Endodermal cell (in vitro differentiated cells): ENCODE measurements at regions not wholly inside any gene's neighbourhood (a gene's known extent, or its start where the extent isn't known, plus 50 kb on each side); places are given as distances from the start of the nearest gene placed in this dataset.

ENCODE experiments used
- DNase-seq: peaks from one replicate; pipeline ENCODE4 v3.0.0-alpha.2; 2017
- H3K27ac ChIP-seq: 2 replicates; pipeline ENCODE4 v1.5.1; 2013; ENCODE audit warnings: mild to moderate bottlenecking, low read depth, low read length, moderate library complexity
- H3K27me3 ChIP-seq: 2 replicates; pipeline ENCODE4 v1.6.1; 2013; ENCODE audit warnings: mild to moderate bottlenecking, low read length, moderate library complexity; ENCODE audit not compliant: insufficient read depth, control insufficient read depth, poor library complexity, severe bottlenecking
- H3K36me3 ChIP-seq: 2 replicates; pipeline ENCODE4 v1.7.0; 2013; ENCODE audit warnings: mild to moderate bottlenecking, low read length, moderate library complexity; ENCODE audit not compliant: control insufficient read depth, insufficient read depth
- H3K4me1 ChIP-seq: one replicate; pipeline ENCODE4 v1.7.0; 2013; ENCODE audit warnings: low read length; ENCODE audit not compliant: control insufficient read depth, insufficient read depth
- H3K4me3 ChIP-seq: 2 replicates; pipeline ENCODE4 v1.5.1; 2013; ENCODE audit warnings: mild to moderate bottlenecking, low read length, moderate library complexity
- H3K9ac ChIP-seq: 2 replicates; pipeline ENCODE4 v1.6.1; 2013; ENCODE audit warnings: mild to moderate bottlenecking, low read length, moderate library complexity; ENCODE audit not compliant: poor library complexity, severe bottlenecking; ENCODE audit errors: extremely low read depth
- H3K9me3 ChIP-seq: 2 replicates; pipeline ENCODE4 v1.6.1; 2013; ENCODE audit warnings: mild to moderate bottlenecking, low read length, moderate library complexity; ENCODE audit not compliant: control insufficient read depth
- H3K27ac Mint-ChIP-seq: 2 replicates; pipeline ENCODE4 v1.8.0; 2020; ENCODE audit warnings: mixed read lengths
- H3K27me3 Mint-ChIP-seq: 2 replicates; pipeline ENCODE4 v1.8.0; 2021; ENCODE audit warnings: mild to moderate bottlenecking, mixed read lengths; ENCODE audit not compliant: insufficient read depth
- H3K36me3 Mint-ChIP-seq: 2 replicates; pipeline ENCODE4 v1.8.0; 2020; ENCODE audit warnings: low read depth, mixed read lengths
- H3K4me1 Mint-ChIP-seq: 2 replicates; pipeline ENCODE4 v1.8.0; 2020; ENCODE audit warnings: mixed read lengths
- H3K4me3 Mint-ChIP-seq: 2 replicates; pipeline ENCODE4 v1.8.0; 2020; ENCODE audit warnings: mild to moderate bottlenecking, moderate library complexity, mixed read lengths
- H3K9me3 Mint-ChIP-seq: 2 replicates; pipeline ENCODE4 v1.8.0; 2020; ENCODE audit warnings: mild to moderate bottlenecking, mixed read lengths
- CTCF ChIP-seq: fragments of 200-600 bp; sonication (generic); conservative IDR thresholded peaks from 2 replicates; pipeline ENCODE4 v1.5.0; 2021; ENCODE audit warnings: antibody characterized with exemption, mild to moderate bottlenecking
- WGBS, 2 experiments: methylation state at CpG; one replicate each; pipeline versions ENCODE4 v1.1.5 to v1.1.7; 2013; ENCODE audit warnings: missing lambda C conversion rate in 2 of 2, mixed read lengths in 1 of 2; ENCODE audit not compliant: insufficient coverage in 1 of 2, insufficient read length in 1 of 2; 5-methylcytosine and 5-hydroxymethylcytosine counted together

GRCh38 chr6:50973464-50973863 lies 154.8 kb downstream of the TFAP2B start:
- no peak overlapping the region for H3K4me3 ChIP-seq
- H3K36me3 ChIP-seq = no peaks in the 10 kb centered on the region
- peaks cover 61% of the 10 kb centered on the region for H3K27me3 Mint-ChIP-seq
- H3K27ac ChIP-seq = no peak overlapping the region
- H3K27me3 ChIP-seq = peaks cover 5% of the 10 kb centered on the region
- H3K9ac ChIP-seq = no peak overlapping the region
- H3K36me3 Mint-ChIP-seq = no peaks in the 10 kb centered on the region
- no peaks in the 10 kb centered on the region for H3K9me3 Mint-ChIP-seq
- peaks cover 5% of the 10 kb centered on the region for H3K4me1 ChIP-seq
- DNase-seq = no peak
- WGBS, 2 experiments = 89 to 100% methylated on average over 1 to 2 of the region's 2 CpGs
- H3K4me1 Mint-ChIP-seq = peaks cover 23% of the 10 kb centered on the region
- no peak overlapping the region for H3K27ac Mint-ChIP-seq
- no peak for TF ChIP-seq CTCF
- H3K9me3 ChIP-seq = no peaks in the 10 kb centered on the region
- no peak overlapping the region for H3K4me3 Mint-ChIP-seq

GRCh38 chr6:50974319-50974718 lies 155.6 kb downstream of the TFAP2B start:
- Histone ChIP-seq H3K27me3 (peaks cover 5% of the 10 kb centered on the region), H3K9ac (no peak overlapping the region), H3K4me3 (no peak overlapping the region), H3K9me3 (no peaks in the 10 kb centered on the region), H3K27ac (no peak overlapping the region), H3K36me3 (no peaks in the 10 kb centered on the region), H3K4me1 (peaks cover 12% of the 10 kb centered on the region)
- H3K4me1 Mint-ChIP-seq = peaks cover 32% of the 10 kb centered on the region
- 91 to 100% methylated on average over 3 of the region's 3 CpGs for WGBS, 2 experiments
- H3K36me3 Mint-ChIP-seq = no peaks in the 10 kb centered on the region
- H3K27me3 Mint-ChIP-seq = peaks cover 54% of the 10 kb centered on the region
- peak; percentile 56 for DNase-seq
- TF ChIP-seq CTCF = no peak
- no peaks in the 10 kb centered on the region for H3K9me3 Mint-ChIP-seq
- H3K4me3 Mint-ChIP-seq = no peak overlapping the region
- H3K27ac Mint-ChIP-seq = no peak overlapping the region

- Histone ChIP-seq H3K4me1 (peaks cover 12% of the 10 kb centered on the region), H3K27ac (no peak overlapping the region), H3K36me3 (no peaks in the 10 kb centered on the region), H3K4me3 (no peak overlapping the region), H3K9me3 (no peaks in the 10 kb centered on the region), H3K27me3 (peaks cover 5% of the 10 kb centered on the region), H3K9ac (no peak overlapping the region)
- no peak for TF ChIP-seq CTCF
- H3K27ac Mint-ChIP-seq = no peak overlapping the region
- H3K4me3 Mint-ChIP-seq = no peak overlapping the region
- H3K27me3 Mint-ChIP-seq = peaks cover 50% of the 10 kb centered on the region
- peaks cover 38% of the 10 kb centered on the region for H3K4me1 Mint-ChIP-seq
- WGBS, 2 experiments = 94 to 100% methylated on average over 2 of the region's 2 CpGs
- H3K36me3 Mint-ChIP-seq = no peaks in the 10 kb centered on the region
- DNase-seq = no peak
- no peaks in the 10 kb centered on the region for H3K9me3 Mint-ChIP-seq
Observed at GRCh38 chr6:50975216-50975615, 156.5 kb downstream of the TFAP2B start.
